HG03378 (cell line): ENCODE measurements at regions not wholly inside any gene's neighbourhood (a gene's known extent, or its start where the extent isn't known, plus 50 kb on each side); places are given as distances from the start of the nearest gene placed in this dataset.
"Not testable (repeated sequence)": the region's sequence is repeated elsewhere in the genome, so short reads cannot be mapped to it uniquely, and the experiment has no call there.

Experiments used
- ATAC-seq: cut with Tn5 transposase; IDR thresholded peaks from one replicate; pipeline ENCODE4 v1.9.1; 2021; ENCODE audit warnings: mild to moderate bottlenecking, moderate library complexity; ENCODE audit not compliant: unreplicated experiment

- no peak for ATAC-seq
These were observed 823.8 kb upstream of the NRXN1 start for GRCh38 chr2:51855683-51856082.

- no peak for ATAC-seq
These were observed 814.9 kb upstream of the NRXN1 start for GRCh38 chr2:51846796-51847195.

GRCh38 chr2:51846018-51846417, 814.1 kb upstream of the NRXN1 start:
- ATAC-seq = no peak

GRCh38 chr2:51844596-51844995, 812.7 kb upstream of the NRXN1 start:
- no peak for ATAC-seq

GRCh38 chr2:51829477-51829876, 797.5 kb upstream of the NRXN1 start:
- no peak for ATAC-seq

- no peak for ATAC-seq
These were observed 793.9 kb upstream of the NRXN1 start for GRCh38 chr2:51825823-51826222.

GRCh38 chr2:51813247-51813646, 781.3 kb upstream of the NRXN1 start:
- ATAC-seq = no peak

GRCh38 chr2:51812138-51812866, 780.4 kb upstream of the NRXN1 start:
- ATAC-seq = no peak

GRCh38 chr2:51810197-51810596, 778.3 kb upstream of the NRXN1 start:
- no peak for ATAC-seq

- no peak for ATAC-seq
These were observed 775.3 kb upstream of the NRXN1 start for GRCh38 chr2:51807229-51807628.

GRCh38 chr2:51795248-51795888, 763.4 kb upstream of the NRXN1 start:
- ATAC-seq = no peak

GRCh38 chr2:51791496-51791895, 759.6 kb upstream of the NRXN1 start:
- ATAC-seq = no peak

- ATAC-seq = no peak
These were observed 758.9 kb upstream of the NRXN1 start for GRCh38 chr2:51790854-51791253.

GRCh38 chr2:51789918-51790317, 758.0 kb upstream of the NRXN1 start:
- no peak for ATAC-seq

- ATAC-seq = no peak
These were observed 751.2 kb upstream of the NRXN1 start for GRCh38 chr2:51782921-51783765.

- no peak for ATAC-seq
These were observed 749.8 kb upstream of the NRXN1 start for GRCh38 chr2:51781691-51782090.

- ATAC-seq = no peak
These were observed 748.4 kb upstream of the NRXN1 start for GRCh38 chr2:51780353-51780752.

GRCh38 chr2:51779723-51780122, 747.8 kb upstream of the NRXN1 start:
- not testable (repeated sequence) for ATAC-seq

- no peak for ATAC-seq
These were observed 746.9 kb upstream of the NRXN1 start for GRCh38 chr2:51778806-51779205.

- ATAC-seq = not testable (repeated sequence)
These were observed 742.7 kb upstream of the NRXN1 start for GRCh38 chr2:51774606-51775005.

- no peak for ATAC-seq
These were observed 728.5 kb upstream of the NRXN1 start for GRCh38 chr2:51760441-51760840.

- ATAC-seq = no peak
These were observed 726.1 kb upstream of the NRXN1 start for GRCh38 chr2:51758081-51758480.
